Frontal cortex (tissue), 3 donors: ENCODE measurements at regions not wholly inside any gene's neighbourhood (a gene's known extent, or its start where the extent isn't known, plus 50 kb on each side); places are given as distances from the start of the nearest gene placed in this dataset.
A peak's percentile ranks its signal among the peaks of the same experiment; 100 is the strongest.

Source experiments
- DNase-seq, 2 donors: peaks; one replicate each; pipeline ENCODE4 v3.0.0; 2012; ENCODE audit warnings: low spot score in 2 of 2
- FAIRE-seq: peaks from 2 replicates; lab custom pipeline; 2012; peaks lifted over from hg19 to GRCh38; lab: Jason Lieb, UNC
- donor health status: control.
- donor health status: control.
- donor health status: control.

DNA sequence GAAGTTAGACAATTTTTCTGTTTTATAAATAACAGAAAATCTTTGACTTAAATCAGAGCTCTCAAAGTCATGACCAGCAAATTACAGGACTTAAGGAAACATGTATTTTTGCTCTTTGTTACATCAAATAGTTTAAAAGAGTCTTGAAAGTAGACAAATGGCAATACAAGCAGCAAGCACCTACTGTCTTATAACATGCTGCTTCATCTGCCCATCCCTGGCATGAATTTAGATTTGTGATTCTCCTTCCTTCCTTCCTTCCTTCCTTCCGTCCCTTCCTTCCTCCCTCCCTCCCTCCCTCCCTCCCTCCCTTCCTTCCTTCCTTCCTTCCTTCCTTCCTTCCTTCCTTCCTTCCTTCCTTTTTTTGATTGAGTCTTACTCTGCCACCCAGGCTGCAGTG lies 715.6 kb upstream of the FLRT2 start:
- no peak for DNase-seq
- no peak for FAIRE-seq

GRCh38 chr14:84819528-84819927 lies 710.4 kb upstream of the FLRT2 start:
- no peak for FAIRE-seq
- DNase-seq = no peak

DNA sequence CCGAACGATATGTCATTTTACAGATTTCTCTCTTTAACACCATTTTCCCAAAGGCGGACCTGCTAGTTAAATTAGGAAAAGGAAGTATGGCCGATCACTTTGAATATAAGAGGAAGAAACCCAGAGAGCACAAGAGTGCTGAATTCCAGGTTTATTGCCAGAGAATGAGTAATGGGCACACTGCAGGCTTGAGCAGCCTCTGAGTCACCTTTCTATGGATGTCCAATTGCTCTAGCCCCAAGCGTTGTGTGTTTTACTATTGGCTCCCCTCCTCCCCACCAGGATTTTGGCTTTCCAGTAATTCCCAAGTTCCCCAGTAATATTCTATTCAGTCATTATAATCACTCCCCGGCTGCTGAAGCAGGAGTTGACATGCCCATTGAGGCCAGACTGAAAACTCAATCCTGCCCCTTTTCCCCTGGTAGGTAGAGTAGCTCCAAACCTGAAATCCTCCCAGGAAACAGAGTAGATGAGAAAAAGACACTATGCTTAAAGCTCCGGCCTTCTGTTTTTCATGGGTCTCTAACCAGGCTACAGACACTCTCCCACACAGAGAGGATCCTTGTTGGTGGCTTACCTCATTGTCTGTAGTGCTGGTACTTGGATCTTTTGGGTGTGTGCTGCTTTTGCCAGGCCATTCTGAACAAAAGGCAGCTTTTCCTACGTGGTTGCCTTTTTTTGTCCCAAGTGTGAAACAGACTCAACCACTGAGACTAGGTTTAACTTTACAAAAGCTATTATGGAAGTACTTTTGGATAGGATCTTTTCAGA lies 704.3 kb upstream of the FLRT2 start:
- DNase-seq (no peak), FAIRE-seq (no peak)

GRCh38 chr14:84826294-84826693 lies 703.6 kb upstream of the FLRT2 start:
- no peak for FAIRE-seq
- peak in 1 of 2 donors; percentile 13 for DNase-seq

DNA sequence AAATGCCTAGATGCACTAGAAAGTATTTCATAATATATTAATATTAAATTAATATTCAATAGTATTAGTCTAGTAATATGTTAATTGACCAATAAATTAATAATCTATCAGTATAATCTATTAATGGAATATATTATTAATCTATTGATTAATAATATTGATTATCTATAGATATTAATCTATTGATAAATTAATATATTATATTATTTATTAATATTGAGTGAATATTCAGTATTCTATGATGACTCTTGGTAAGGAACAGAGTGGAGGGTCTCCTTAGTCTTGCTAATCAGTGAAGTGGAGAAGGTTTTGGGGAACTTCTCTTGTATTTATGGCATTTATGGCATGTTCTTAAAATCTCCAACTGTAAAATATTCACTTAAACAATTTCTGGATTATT lies 679.3 kb upstream of the FLRT2 start:
- DNase-seq (no peak), FAIRE-seq (peak; percentile 96)

- FAIRE-seq (no peak), DNase-seq (no peak)
These were observed 673.0 kb upstream of the FLRT2 start for GRCh38 chr14:84856751-84857534.

DNA sequence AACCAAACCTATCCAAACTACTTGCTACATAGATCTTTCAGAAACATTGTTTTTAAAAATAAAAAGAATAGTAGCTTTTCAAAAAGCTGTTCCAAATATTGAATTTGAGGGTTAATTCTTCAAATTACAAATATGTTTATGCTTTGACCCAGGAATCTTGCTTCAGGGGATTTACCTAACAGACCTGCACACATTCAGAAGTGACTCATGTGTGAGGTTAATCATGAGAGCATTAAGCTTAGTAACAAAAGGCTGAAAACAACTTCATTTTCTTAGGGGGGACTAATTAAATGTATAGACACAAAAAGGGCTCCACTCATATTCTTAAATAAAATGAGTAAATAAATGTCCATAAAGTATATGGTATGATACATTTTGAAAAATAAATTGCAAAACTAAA lies 672.4 kb upstream of the FLRT2 start:
- FAIRE-seq (no peak), DNase-seq (no peak)

DNA sequence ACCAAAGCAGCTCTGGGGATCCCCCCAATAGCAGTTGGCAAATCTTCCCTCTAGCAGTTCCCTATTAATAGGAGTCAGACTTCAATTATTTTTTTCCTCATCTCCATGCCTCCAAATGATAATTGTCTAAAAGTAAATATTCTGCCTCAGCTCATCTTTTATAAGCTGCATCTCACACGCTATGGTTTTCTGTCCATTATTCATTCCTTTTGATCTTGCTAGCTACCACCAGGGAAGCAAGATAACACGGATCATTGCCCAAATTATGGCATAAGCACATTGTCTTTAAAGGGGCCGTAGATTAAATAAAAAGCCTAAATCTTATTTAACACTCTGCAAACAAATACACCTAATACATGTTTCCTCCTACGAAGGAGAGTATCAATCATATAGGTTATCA lies 670.8 kb upstream of the FLRT2 start:
- DNase-seq (no peak), FAIRE-seq (no peak)

DNA sequence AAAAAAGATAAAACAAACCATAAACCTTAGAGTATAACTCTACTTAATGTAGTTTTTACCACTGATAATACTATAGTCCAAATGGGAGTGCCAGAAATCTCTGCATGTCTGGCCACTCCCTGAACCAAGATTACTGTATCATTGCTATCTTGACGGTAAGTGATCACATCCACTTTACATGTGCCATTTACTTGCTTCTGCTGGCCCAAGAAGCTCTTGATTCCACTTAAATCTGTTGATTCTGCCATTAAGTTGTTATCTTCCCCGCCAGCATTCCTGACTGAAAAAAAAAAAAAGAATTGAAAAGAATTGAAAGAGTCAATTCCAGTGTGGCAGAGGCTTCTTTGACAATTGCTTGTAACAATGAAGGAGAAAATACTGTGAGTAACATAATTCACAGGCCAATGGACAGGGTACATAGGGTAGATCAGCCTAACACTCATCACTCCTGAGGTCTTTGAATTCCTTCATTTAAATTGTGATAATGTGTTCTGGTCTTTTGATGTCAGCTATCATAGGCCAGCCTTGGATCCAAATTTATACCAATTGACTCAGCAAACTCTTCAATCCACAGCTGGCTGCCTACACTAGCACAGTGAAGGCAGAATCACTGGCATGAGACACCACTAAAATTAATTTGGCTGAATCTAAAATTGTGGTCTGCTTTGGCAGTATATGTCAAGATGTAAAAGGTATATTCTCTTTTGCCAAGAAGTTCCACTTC lies 665.2 kb upstream of the FLRT2 start:
- DNase-seq (no peak), FAIRE-seq (no peak)

GRCh38 chr14:84871734-84872133 lies 658.2 kb upstream of the FLRT2 start:
- no peak for FAIRE-seq
- DNase-seq = no peak

GRCh38 chr14:84874436-84874835 lies 655.5 kb upstream of the FLRT2 start:
- DNase-seq (no peak), FAIRE-seq (no peak)

DNA sequence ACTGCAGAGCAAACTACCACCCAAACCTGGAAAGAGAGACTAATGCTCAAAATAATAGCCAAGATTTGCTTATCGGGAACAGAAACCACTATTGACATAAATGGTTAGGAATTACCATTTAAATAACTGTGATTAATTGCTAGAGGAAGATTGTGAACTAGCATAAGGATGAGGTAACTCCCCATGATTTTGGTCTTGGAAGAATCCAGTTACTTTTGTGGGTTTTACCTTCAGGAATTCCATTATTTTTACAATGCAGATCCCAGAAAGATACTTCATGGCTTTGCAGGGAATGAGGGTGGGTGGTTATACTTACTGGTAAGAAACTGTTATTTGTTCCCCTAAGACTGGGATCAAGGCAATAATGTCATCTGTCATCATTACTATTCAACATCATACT lies 652.9 kb upstream of the FLRT2 start:
- FAIRE-seq (no peak), DNase-seq (no peak)

DNA sequence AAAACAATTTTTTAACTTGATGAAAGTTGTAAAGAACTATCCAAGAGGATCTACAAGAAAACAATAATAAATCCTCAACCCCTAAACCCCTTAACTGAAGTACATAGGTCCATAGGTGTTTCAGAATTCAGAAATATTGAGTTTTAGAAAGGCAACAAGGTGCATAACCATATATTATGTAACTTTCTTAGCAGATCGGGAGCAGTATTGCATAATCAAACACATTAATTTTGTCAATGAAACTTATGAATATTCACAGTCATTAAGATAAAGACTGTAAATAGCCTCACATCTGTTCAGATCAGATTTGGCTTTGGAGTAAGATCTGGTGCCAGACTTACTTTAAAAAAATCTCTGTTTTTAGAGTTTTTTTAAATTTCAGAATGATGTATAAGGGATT lies 647.1 kb upstream of the FLRT2 start:
- DNase-seq (no peak), FAIRE-seq (no peak)

DNA sequence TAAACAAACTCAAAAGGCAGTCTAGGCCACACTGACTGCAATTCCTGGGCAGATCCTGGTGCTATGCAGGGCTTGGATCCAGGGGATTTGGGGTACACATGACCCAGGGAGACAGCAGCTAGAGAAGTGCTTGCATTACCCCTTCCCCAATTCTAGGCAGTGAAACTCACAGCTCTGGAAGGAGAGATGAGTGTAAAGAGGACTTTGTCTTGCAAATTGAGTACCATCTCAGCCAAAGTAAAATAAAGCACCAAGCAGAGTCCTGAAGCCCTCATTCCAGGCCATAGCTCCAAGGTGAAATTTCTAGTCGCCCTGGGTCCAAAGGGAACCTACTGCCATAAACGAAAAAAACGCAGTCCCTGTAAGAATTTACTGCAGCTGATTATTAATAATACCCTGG lies 644.9 kb upstream of the FLRT2 start:
- DNase-seq = no peak
- FAIRE-seq = no peak

GRCh38 chr14:84891404-84891803 lies 638.5 kb upstream of the FLRT2 start:
- no peak for FAIRE-seq
- DNase-seq = no peak

DNA sequence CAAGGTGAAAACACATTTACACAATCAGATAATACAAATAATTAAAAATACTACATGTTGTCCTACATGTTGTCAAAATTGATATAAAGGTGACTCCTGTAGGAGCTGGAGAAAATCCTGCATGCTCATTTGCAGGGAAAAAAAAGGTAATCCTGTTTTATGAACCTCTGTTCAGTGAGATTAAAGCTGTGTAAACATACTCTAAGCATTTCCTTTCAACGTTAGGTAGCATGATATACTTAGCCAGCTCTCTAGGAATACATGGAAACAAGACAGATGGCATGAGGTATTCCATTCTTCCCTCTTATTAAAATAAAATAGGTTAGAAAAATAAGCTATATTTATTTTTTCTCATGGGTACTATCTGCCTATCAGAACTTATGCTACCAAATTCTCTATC lies 635.7 kb upstream of the FLRT2 start:
- DNase-seq (no peak), FAIRE-seq (no peak)

GRCh38 chr14:84922370-84922769 lies 607.6 kb upstream of the FLRT2 start:
- FAIRE-seq = no peak
- DNase-seq = no peak

GRCh38 chr14:84926656-84927055 lies 603.3 kb upstream of the FLRT2 start:
- FAIRE-seq (peak; percentile 88), DNase-seq (no peak)

- no peak for FAIRE-seq
- no peak for DNase-seq
These were observed 602.7 kb upstream of the FLRT2 start for GRCh38 chr14:84927096-84927827.

DNA sequence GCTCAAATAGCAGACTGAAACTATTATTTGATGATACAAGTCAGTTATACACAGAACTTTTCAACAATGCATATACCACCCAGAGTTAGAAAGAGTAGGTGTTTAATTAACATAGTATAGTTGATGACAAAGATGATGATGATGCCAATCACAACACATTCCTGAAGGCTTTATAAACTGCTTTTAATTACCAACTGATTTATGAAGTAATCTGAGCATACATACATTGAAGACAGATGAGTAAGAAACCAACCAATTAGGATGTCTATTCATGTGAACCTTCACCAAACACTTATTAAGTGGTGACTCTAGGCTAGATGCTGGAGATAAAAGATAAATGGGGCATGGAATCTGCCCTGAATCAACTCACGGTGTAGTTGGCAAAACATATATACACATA lies 600.9 kb upstream of the FLRT2 start:
- no peak for FAIRE-seq
- DNase-seq = no peak
